ENCODE measurements at regions not wholly inside any gene's neighbourhood (a gene's known extent, or its start where the extent isn't known, plus 50 kb on each side); places are given as distances from the start of the nearest gene placed in this dataset.

DNA sequence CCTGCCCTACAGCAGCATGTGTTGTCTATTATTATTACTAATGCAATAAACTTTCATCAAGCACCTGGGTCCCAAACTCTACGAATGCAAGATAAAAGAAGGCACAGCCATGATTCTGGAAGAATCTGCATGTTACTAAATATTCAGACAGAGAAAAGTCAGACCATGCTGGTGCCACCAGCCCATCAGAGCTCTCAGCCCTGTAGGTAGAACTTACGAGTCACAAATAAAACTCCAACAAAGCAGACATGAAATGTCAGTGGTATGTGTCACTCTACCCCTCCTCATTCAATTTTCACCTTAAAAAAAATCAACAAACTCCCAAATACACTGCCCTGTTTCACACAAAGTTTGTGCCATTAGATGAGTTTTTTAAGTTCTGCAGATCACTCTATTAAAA is 62.4 kb upstream of the TIAM1 start:
- no peak for DNase-seq

DNA sequence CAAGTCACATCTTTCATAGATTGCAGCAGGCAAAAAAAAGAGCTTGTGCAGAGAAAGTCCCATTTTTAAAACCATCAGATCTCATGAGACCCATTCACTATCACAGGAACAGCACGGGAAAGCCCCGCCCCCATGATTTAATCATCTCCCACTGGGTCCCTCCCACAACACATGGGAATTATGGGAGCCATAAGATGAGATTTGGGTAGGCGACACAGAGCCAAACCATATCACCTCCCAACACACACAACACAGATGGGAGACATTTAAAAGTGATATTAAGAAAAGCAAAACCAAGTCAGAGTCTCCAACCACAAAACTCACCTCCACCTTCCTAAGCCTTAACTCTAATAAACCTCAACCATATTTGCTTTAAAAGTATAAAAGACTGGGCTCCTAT is 61.5 kb upstream of the TIAM1 start:
- no peak for DNase-seq

DNA sequence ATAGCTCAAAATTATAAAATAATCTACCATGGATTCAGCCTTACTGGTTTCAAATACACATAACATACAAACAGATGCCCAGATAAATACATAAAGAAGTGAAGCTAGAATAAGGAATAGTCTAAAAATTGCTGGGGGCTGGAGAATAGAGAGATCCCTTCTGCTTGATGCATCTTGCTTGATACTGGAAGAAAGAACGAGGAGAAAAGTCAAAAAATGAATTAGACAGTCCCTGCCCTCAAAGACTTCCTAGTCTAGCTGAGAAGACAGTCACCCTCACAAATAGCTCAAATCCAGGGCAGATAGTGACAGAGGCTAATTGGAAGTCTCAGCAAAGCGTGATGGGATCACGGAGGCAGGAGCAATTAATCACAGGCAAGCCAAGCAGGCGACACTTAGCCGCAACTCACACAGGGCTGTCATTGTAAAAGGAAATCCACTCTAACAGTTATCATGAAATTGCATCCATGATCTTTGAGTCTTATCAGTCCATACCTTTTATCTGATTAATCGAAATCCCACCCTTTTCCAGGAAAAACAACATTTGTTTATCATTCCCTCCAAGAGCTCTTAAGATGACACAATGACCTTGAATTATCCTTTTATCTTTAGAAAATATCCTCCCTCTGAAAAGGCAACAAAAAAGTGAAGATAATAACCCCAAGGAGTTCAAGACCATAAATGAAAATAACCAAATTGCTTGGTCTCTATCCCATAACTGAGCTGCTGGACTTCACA is 59.7 kb upstream of the TIAM1 start:
- DNase-seq, result no peak

DNA sequence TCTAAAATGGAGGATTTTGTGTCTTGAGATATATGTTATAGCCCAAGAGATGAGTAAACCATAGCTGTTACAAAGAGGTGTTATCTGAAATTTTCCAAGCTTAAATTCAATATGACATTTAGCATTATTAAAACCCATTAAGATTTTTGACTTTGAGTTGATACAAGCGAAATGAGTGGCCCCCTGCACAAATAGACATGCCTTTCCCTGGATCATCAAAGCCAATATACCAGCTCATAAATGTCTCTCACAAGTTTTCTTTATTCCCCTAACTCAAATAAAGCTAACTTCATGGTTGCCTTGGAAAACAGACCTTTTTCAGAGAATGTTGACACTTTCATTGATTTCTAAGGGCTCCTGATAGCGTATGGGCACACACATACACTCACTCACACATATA is 55.5 kb upstream of the TIAM1 start:
- DNase-seq, result no peak

DNA sequence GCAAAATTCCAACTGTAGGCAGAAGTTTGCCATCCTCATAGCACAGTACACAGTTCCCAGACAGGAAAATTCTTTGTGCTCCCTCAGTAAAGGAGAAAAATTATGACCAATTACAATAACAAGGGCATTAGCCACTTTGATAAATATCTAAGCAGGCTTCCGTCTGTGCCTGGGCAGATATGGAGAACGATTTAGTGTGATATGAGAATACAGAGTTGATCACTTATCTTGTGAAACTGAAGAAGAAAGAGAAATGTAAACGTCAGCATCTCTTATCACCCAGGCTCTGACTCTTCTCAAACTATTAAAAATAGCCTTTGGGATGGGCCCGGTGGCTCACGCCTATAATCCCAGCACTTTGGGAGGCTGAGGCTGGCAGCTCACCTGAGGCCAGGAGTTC is 54.5 kb upstream of the TIAM1 start:
- no peak for DNase-seq

DNA sequence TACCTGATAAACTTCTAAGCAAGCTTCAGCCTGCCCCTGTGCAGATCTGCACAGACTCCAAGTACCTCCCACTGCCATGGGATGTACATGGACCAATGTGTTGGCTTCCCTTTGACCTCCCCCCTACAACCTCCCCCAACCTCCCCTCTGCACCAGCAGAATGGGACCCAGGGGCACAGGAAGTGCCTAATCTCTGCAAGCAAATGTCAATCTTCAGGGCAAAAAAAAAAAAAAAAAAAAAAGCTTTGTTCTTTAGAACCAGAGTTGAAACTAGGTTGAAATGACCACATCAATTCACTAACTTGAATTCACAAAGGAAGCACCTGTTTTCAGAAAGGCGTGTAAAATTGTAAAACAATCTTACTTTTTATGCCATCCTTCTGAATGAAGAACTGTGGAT is 53.9 kb upstream of the TIAM1 start:
- DNase-seq, result no peak

DNA sequence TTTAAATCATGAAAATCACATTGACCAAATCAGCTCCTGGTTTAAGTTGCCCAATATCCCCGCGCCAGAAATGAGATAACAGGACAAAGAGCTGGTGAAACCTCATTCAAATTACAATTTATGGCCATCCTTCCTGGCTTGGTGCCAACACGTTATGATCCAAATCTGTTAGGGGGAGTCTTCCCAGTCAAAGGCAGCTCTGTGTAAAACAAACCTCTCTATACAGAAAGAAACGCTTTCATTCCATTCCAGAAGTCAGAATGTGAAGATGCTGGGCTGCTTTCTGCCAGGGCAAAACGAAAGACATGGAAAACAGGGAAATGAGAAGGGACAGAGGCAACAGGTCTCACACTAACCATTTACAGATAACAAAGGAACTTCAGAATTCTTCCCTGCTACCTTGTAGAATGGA is 53.5 kb upstream of the TIAM1 start:
- no peak for DNase-seq

DNA sequence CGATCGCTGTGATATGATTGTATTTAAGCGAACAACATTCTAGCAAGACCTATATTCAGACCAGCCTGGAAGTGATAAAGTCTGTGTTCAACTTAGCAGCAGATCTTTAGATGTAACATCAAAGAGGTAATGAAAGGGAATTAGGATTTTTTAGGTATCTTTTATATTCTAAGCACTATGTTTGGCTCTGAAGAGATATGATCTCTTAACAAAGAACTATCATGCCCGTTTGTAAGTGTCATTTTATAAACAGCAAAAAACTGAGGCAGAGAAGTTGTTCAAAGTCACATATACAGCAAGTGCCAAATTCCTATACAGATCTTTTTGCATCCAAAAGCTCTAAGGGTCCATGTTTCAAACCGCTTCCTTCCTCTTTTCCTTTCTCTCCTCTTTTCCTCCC is 53.0 kb upstream of the TIAM1 start:
- DNase-seq, result no peak

DNA sequence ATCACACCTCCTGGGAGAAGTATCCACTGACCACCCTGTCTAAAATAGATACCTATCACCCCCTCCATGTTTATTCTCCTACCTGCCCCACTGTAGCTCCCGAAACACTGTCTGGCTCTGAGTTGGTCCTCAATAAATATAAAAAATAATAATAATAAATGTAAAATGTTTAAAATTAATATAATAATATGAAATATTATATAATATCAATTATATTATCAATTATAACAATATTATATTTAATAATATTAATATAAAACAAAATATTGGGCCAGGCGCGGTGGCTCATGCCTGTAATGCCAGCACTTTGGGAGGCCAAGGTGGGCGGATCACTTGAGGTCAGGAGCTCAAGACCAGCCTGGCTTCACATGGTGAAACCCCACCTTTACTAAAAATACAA is 52.3 kb upstream of the TIAM1 start:
- no peak for DNase-seq

DNA sequence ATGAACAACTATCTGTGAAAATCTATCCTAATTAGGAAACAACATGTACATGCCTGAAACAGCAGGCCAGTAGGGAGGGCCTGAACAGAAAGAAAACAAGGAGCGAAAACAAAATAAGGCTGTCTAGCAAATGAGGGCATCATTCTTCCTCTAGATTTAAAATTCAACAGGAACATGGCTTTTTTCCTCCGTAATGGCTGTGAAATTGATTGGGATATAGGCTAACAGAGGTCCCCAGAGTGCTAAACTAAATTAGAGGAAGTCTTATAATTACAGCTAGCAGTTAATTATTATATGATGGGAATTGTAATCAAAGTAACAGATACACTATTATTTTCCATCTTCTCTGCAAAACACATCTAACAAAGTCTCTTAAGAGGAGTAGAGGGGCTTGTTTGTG is 51.7 kb upstream of the TIAM1 start:
- DNase-seq, result no peak

DNA sequence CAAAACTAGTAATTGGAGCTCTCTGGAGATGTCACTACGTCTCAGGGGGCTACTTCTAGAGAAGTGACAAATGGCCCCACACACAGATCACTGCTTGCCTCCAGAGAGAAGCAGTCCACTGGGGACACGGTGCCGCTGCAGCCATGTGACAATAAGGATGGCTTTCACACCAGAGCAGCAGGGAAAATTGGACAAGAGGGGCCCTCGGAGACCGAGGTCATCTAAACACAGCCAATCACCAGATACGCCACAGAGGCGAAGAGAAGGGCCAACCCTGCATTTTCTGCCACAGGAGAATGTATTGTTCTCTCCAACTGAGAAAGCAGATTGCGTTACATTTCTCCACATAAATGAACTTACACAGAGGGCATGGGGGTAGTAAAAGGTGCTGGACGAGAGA is 51.2 kb upstream of the TIAM1 start:
- no peak for DNase-seq

DNA sequence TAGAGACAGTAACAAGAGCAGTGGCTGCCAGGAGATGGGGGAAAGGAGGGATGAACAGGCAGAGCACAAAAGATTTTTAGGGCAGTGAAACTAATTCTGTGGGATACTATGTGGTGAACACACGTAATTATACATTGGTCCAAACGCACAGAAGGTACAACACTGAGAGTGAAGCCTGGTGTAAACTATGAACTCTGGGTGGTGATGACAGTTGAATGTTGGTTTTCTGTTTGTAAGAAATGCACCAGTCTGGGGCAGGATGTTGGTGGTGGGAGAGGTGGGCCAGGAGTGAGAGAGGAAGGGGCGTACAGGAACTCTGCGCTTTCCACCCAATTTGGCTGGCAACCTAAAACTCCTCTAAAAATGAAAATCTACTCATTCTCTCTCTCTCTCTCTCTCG is 50.2 kb upstream of the TIAM1 start:
- DNase-seq, result no peak
